HUES6 (cell line): ENCODE measurements at regions not wholly inside any gene's neighbourhood (a gene's known extent, or its start where the extent isn't known, plus 50 kb on each side); places are given as distances from the start of the nearest gene placed in this dataset.

ENCODE experiments used
- H3K27ac ChIP-seq: 2 replicates; pipeline ENCODE4 v1.7.0; 2013; ENCODE audit warnings: low read depth, mild to moderate bottlenecking, low read length, inconsistent platforms
- H3K27me3 ChIP-seq: 2 replicates; pipeline ENCODE4 v1.6.1; 2013; ENCODE audit warnings: low read length; ENCODE audit not compliant: control insufficient read depth, insufficient read depth
- H3K36me3 ChIP-seq: 2 replicates; pipeline ENCODE4 v1.6.1; 2013; ENCODE audit warnings: low read length; ENCODE audit not compliant: control insufficient read depth, insufficient read depth
- H3K4me1 ChIP-seq: 2 replicates; pipeline ENCODE4 v1.6.1; 2013; ENCODE audit warnings: low read length; ENCODE audit not compliant: control insufficient read depth, insufficient read depth
- H3K4me3 ChIP-seq: 2 replicates; pipeline ENCODE4 v1.5.1; 2013; ENCODE audit warnings: low read depth, low read length
- H3K9ac ChIP-seq: one replicate; pipeline ENCODE4 v1.6.1; 2013; ENCODE audit warnings: mild to moderate bottlenecking, low read length
- H3K9me3 ChIP-seq: 2 replicates; pipeline ENCODE4 v1.6.1; 2013; ENCODE audit warnings: low read depth, low read length; ENCODE audit not compliant: control insufficient read depth, insufficient read depth

DNA sequence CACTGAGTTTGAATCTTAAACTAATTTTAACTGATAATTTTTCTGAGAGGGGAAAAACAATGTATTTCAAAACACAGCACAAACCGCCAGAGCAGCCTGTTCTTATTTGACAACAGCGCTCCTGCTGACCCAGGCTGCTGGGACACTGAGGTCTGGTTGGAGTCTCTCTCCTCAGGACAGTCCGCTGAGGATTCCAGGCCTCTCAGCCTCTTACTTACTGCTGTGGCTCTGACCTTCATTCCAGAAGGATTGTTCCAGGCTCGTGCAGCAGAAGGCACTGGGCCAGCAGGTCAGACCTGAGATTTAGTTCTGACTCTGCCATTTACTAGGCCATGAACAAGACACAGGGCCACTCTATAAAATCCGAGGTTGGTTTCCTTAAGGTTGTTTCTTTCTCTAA lies 393.6 kb downstream of the TDRD3 start:
- no peak overlapping the region for H3K4me3 ChIP-seq

DNA sequence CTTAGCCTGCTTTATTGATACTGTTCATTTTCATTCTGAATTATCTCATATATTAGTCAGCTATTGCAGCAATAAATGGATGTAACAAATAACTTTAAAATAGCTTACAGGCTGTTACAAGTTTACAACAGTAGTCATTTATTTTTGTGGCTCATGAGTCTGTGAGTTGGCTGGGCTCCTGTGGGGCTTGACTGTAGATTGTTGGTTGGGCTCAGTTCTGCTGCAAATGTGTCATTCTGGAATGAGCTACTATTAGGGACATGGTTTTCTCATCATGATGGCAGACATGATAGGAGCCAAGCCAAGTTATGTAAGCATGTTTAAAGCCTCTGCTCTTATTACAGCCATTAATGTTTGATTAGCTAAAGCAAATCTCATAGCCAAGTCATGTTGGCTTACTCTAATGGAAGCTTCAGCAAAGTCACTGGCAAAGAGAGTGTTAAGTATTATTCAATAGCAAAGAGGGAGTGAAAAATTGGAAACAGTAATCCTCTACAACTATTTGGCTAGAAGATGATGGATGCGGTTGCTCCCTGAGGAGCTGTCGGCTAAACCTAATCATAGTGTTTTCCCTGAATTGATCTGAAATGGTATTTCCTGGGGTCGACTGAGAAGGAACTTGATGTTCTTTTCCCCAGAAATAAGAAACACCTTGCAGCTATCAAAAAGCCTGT lies 391.3 kb downstream of the TDRD3 start:
- no peak overlapping the region for H3K9ac ChIP-seq
- no peaks in the 10 kb centered on the region for H3K36me3 ChIP-seq
- H3K27ac ChIP-seq = no peak overlapping the region
- no peak overlapping the region for H3K4me3 ChIP-seq
- H3K27me3 ChIP-seq = no peaks in the 10 kb centered on the region
- no peaks in the 10 kb centered on the region for H3K9me3 ChIP-seq
- no peaks in the 10 kb centered on the region for H3K4me1 ChIP-seq

More for the DNA sequence above, 393.6 kb downstream of the TDRD3 start:
- Histone ChIP-seq H3K9ac (no peak overlapping the region), H3K9me3 (no peaks in the 10 kb centered on the region), H3K36me3 (no peaks in the 10 kb centered on the region), H3K4me1 (no peaks in the 10 kb centered on the region), H3K27ac (no peak overlapping the region), H3K27me3 (no peaks in the 10 kb centered on the region)

DNA sequence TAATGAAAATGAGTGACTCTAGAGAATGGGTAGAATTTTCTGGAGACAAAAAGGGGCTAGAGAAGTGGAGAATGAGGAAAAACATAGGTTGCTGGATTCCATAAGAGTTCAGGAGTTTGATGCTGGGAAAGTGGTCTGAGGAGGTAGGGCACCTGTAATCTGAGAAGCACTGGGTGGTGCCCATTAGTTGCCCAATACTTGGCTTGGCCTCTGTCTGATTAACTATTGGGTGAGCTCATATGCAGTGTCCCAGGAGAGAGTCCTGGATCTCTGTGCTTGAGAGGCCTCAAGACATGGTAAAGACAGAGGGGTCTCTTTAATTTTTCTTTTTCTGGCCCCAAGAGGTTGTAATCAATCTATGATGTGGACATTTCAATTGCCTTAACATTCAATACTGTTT lies 390.1 kb downstream of the TDRD3 start:
- no peak overlapping the region for H3K27ac ChIP-seq

DNA sequence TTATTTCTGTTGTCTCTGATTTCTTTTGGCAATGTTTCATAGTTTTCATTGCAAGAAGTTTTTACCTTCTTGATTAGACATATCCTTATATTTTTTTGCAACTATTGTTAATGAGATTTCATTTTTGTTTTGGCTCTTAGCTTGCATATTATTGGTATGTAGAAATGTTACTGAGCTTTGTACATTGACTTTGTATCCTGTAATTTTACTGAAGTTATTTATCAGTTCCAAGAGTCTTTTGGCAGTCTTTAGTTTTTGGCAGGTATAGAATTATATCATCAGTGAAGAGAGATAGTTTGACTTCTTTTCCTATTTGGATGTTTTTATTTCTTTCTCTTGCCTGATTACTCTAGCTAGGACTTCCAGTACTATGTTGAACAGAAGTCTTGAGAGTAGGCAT lies 375.7 kb downstream of the TDRD3 start:
- no peak overlapping the region for H3K4me3 ChIP-seq
- H3K36me3 ChIP-seq = no peaks in the 10 kb centered on the region
- H3K9ac ChIP-seq = no peak overlapping the region
- no peaks in the 10 kb centered on the region for H3K27me3 ChIP-seq
- H3K4me1 ChIP-seq = no peaks in the 10 kb centered on the region
- H3K9me3 ChIP-seq = no peaks in the 10 kb centered on the region
- H3K27ac ChIP-seq = no peak overlapping the region

More for the DNA sequence above, 390.1 kb downstream of the TDRD3 start:
- Histone ChIP-seq H3K4me1 (no peaks in the 10 kb centered on the region), H3K9me3 (no peaks in the 10 kb centered on the region), H3K9ac (no peak overlapping the region), H3K36me3 (no peaks in the 10 kb centered on the region), H3K27me3 (no peaks in the 10 kb centered on the region), H3K4me3 (no peak overlapping the region)

DNA sequence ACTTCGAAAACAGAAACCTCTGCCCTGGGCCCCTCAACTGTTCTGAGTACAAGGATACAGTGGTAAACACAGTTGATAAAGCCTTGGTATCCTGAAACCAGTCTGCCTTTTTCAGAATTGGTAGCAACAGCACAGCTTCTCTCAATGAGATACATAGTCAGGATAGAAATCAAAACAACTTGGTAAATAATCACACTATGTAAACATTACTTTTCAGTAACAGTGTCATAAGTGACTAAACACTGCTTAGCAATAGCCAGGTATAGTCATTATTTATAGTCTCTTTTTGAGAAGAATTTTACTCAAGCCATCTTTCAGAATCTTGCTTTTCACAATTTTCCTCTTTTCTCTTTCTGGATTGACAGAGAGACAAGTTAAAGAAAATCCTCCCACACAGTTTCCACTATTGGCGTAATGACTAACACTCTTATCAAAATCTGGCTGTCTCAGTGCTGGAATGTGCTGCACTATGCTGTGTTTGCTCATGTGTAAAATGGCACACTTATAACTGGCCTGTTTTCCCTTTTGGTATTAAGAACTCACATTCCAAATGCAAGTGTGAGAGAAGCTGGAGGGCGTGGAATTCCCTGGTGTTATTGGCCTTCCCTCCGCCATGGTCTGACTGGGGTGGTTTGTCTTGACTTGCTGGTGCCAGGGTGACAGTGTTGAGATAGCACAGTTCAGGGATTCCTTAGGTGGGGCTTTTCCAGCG lies 368.8 kb downstream of the TDRD3 start:
- no peaks in the 10 kb centered on the region for H3K36me3 ChIP-seq
- no peaks in the 10 kb centered on the region for H3K27me3 ChIP-seq
- no peak overlapping the region for H3K4me3 ChIP-seq
- H3K9ac ChIP-seq = no peak overlapping the region
- H3K9me3 ChIP-seq = no peaks in the 10 kb centered on the region
- H3K4me1 ChIP-seq = peaks cover 10% of the 10 kb centered on the region; the same call in 1 of the 2 replicates
- H3K27ac ChIP-seq = no peak overlapping the region

DNA sequence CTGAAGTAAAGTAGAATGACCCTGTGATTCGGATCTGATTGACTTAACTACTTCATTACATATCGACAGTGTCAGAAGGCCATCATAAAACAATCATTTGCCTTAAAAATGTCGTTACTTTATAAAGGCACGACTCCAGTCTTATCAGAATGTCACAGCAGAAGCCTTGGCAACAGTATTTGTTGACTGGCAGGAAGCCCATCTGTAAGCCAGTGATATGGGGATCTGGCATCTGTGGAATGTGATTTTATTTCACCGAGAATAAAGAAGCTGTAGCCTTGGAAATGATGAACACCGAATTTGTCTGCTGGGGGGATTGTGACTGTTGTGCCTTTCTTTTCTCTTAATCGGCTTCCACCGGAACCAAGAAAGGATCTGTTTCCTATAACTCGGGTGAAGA lies 362.5 kb downstream of the TDRD3 start:
- Histone ChIP-seq H3K9me3 (no peaks in the 10 kb centered on the region), H3K36me3 (no peaks in the 10 kb centered on the region), H3K27me3 (no peaks in the 10 kb centered on the region), H3K27ac (no peak overlapping the region), H3K4me3 (no peak overlapping the region), H3K9ac (no peak overlapping the region), H3K4me1 (peaks cover 36% of the 10 kb centered on the region)

DNA sequence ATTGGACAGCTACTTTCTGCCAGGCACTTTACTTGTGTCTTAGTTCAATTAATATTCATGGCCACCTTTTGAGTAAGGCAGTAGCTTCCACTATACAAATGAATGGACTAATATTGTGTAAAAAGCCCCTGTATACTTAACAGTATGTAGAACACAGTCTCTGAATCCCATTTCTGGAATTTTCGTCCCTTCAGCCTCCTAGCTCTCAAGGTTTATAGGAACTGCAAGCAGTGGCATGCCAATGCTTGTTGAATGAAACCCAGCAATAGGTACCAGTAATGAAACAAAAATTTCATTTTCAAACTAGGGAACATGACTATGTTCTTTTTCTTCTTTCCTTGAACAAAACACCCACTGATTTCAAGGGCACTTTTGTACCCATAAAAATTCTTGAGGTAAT lies 361.6 kb downstream of the TDRD3 start:
- no peaks in the 10 kb centered on the region for H3K36me3 ChIP-seq
- H3K4me3 ChIP-seq = no peak overlapping the region
- H3K9ac ChIP-seq = no peak overlapping the region
- no peak overlapping the region for H3K27ac ChIP-seq
- peaks cover 42% of the 10 kb centered on the region for H3K4me1 ChIP-seq
- H3K27me3 ChIP-seq = no peaks in the 10 kb centered on the region
- no peaks in the 10 kb centered on the region for H3K9me3 ChIP-seq

DNA sequence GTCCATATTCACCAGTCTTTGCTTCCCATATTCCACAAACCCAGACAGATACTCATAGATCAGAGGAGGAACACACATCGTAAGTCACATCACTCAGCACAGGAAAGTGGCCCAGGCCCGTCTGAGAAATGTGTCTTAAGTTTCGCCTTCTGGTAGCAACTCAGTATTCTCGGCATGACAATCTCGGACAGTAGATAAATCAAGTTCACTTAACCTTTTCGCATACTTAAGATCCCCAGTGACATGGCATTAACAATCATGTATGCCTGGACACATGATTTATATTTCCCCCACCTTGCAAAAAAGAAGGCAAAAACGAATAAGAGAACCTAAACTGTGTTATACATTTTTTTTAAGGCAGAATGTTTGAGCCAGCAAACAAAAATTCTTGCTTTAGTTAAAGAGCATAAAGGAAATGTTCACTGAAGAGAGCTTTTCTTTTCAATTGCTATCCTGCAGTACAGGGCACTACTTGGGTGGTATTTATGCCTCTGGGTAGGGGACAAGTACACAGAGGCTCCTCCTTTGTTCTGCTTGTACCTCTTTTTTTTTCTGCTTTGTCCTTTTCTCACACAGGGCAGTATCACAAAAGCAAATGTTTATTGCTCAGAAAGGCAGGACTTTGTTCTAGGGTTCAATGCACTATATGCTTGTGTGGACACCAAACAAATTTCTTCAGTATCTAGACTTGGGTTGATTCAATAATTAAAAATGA lies 360.6 kb downstream of the TDRD3 start:
- Histone ChIP-seq H3K4me3 (no peak overlapping the region), H3K9ac (no peak overlapping the region), H3K4me1 (peaks cover 42% of the 10 kb centered on the region), H3K27me3 (no peaks in the 10 kb centered on the region), H3K27ac (no peak overlapping the region), H3K9me3 (no peaks in the 10 kb centered on the region), H3K36me3 (no peaks in the 10 kb centered on the region)

DNA sequence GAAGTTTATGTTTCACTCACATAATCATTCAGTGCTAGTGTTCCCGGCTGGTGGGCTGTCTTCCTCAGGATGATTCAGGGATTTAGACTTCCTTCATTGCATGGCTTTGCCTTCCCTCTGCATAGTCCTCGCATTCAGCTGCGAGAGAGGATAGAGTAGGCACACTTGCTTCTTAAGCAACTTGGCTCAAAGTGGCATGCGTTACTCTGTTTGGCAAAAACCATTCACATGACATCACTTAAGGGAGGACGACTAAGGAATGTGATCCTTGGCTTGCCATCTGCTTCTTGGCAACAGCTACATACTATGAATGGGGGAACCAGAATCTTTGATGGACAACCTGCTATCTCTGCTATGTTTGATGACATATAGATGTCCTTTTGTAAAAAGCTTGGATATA lies 359.3 kb downstream of the TDRD3 start:
- Histone ChIP-seq H3K27me3 (no peaks in the 10 kb centered on the region), H3K4me3 (no peak overlapping the region), H3K27ac (no peak overlapping the region), H3K9ac (no peak overlapping the region), H3K4me1 (peaks cover 42% of the 10 kb centered on the region), H3K36me3 (no peaks in the 10 kb centered on the region), H3K9me3 (no peaks in the 10 kb centered on the region)

DNA sequence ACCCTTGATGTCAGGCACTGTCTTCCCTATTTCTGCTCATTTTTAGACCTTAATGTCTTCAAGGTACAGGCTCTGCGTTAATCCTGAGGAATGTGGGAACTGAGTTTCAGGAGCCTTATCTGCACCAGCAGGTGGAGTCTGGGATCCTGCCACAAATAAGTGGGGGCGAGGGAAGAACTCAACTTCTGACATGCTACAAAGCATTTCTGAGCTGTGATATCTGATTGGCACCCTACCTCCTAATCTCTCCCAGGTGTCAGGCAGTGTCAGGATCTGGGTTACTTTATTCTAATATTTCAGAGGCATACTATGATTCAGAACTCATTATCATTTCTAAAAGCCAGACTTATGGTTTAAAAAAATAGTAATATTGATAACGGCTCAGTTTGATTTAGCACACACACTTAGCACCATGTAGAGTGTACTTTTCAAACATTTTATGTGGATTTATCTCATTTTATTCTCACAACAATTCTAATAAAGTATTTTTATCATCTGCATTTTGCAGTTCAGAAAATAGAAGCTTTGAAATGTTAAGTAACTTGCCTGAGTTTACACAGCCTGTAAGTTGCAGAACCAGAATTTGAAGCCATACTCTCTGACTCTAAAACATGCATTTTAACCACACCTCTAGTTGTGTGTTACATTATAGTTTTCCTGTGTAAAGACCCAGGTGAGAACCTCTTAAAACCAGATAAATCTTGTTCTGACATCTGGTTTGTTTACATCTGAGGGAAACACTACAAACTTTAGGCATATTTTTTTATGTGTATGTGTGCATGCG lies 358.6 kb downstream of the TDRD3 start:
- no peak overlapping the region for H3K9ac ChIP-seq
- H3K9me3 ChIP-seq = no peaks in the 10 kb centered on the region
- no peak overlapping the region for H3K4me3 ChIP-seq
- H3K27ac ChIP-seq = no peak overlapping the region
- peaks cover 42% of the 10 kb centered on the region for H3K4me1 ChIP-seq
- H3K27me3 ChIP-seq = no peaks in the 10 kb centered on the region
- H3K36me3 ChIP-seq = no peaks in the 10 kb centered on the region
